ENCODE measurements at regions not wholly inside any gene's neighbourhood (a gene's known extent, or its start where the extent isn't known, plus 50 kb on each side); places are given as distances from the start of the nearest gene placed in this dataset.

- no peak for DNase-seq (ENCODE audit: low read depth)
Measured at GRCh38 chr12:107553211-107553765, 132.3 kb upstream of the PWP1 start.

DNA sequence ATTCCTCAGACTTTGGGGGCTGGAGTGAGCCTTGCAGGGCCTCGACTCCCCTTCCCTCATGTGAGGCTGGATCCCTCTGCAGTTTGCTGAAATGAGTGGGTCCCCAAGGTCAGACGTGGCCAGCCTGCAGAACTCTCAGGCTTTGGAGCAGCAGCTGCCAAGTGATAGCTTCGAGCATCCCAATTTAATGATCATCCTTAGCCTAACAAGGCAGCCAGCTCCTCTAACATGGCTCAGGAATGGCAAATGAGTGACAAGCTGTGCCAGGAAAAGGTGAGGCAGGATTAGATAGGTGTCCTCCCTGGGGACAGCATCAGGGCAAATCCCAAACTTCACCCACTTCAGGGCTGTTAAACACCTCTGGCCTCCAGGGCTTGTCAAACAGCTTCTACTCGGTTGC, 130.7 kb upstream of the PWP1 start:
- no peak for DNase-seq (ENCODE audit: low read depth)

DNA sequence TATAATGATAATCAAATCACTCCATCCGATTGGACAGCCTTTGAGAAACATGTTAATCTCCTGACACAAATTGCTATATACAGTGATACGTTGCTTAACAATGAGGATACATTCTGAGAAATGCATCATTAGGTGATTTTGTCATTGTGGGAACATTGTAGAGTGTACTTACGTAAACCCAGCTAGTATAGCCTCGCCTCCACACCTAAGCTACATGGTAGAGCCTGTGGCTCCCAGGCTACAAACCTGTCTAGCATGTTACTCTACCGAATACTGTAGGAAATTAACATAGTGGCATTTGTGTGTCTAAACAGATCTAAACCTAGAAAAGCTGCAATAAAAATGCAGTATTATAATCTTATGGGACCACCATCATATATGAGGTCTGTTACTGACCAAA, 128.6 kb upstream of the PWP1 start:
- no peak for DNase-seq (ENCODE audit: low read depth)

DNA sequence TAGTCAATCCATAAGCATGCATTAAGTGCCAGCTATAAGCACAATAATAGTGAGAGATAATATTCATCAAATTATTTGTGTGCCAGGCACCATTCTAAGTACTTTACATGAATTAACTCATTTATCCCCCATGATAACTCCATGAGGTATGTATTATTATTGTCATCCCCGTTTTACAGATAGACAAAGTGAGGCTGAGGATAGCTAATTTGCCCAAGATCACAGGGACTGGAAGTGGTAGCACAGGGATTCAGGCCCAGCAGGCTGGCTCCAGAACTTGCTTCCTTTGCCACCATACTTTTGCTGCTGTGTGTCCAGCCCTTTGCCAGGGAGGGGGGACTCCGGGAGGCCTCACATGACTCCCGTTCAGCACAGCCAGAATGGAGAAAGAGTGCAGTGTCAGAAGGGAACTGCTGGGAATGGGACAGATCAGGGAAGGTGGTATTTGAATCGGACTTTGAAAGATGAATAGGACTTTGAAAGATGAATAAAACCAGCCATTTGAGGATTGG, 128.0 kb upstream of the PWP1 start:
- no peak for DNase-seq (ENCODE audit: low read depth)

DNA sequence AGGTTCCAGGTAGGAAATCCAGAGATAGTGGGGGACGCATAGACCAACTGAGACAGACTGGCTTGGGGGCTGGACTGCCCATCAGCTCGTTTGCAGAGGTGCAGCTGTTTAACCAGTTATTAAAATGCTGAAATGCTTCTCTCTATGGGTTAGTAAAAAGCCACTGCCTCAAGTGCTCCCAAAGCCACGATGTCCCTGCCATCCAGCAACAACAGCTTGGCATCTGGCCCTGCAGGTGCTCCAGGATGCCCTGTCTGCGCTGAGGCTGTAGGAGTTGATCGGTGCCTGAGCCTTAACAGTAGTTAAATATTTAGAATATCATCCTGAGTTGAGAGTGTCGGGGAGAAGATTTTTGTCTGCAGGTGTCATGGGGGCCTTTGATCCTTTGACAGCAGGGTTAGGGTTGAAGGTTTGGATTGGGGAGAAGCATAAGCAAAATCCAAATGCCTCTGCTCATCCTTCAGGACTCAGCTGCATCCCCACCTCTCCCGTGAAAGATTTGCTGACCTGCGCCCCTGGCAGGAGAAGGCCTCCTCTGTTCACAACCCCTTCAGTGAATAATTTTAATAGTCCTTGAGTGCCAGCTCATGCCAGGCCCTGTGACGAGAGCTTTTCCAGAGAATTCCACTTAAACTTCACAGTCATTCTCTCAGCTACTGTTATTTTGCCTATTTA, 127.3 kb upstream of the PWP1 start:
- DNase-seq (ENCODE audit: low read depth), result no peak

DNA sequence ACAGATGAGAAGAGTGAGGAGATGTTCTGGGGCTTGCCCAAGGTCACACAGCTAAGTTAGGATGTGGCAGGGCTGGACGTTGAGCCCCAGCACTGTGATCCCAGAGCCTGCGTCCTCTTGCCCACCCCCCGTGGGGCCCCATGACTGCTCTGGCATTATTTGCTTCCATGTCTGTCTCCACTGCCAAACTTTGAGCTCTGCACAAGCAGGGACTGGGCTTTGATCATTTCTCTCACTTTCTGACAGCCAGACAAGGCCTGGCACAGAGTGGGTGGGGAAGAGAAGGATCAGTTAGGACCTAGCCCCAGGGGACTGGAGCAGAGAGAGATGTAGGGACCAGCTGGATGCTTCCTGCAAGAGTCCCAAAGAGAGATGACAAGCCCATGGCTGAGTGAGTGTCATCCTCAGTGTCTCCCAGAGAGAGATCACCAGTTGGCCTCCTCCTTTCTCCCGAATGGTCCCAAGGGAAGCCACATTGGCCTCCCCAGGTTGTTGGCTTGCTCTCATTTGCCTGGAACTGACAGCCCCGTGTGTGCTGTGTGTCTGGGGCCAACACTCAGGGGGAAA, 126.7 kb upstream of the PWP1 start:
- DNase-seq (ENCODE audit: low read depth), result no peak

GRCh38 chr12:107560165-107560898, 125.3 kb upstream of the PWP1 start:
- no peak for DNase-seq (ENCODE audit: low read depth)

DNA sequence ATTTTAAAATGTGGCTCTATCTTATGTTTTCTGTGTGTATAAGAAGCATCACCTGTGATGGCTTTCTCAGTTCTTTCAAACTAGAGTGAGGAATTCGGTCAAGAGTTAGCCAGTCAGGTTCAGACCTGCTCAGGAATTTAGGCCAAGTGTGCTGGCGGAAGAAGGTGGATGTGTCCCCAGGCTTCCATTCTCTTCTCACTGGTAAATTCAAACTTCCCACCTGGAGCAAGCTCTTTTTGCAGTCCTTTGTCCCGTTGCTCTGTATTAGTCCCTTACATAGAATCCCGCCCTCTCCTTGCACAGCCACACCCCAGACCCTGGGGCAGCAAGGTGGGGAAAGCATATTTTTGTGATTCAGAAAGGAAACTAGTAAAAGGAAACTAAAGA, 124.7 kb upstream of the PWP1 start:
- no peak for DNase-seq (ENCODE audit: low read depth)

DNA sequence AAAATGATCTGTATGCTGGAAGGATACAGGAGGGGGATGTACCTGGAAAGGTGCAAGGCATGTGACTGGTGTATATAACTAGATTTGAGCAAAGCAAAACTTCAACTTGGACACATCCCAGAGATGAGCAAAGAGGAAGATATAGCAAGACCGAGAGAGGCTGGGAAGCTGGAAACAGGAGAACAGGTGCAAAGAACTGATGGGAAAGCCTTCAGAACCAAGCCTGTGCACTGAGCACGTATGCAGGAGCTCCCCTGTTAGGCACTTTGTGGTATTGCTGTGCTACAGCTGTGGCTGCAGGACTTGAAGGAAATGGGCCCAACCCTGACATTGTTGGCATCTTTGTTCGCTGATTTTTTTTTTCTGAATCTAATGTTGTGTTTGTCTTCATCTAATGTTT, 120.7 kb upstream of the PWP1 start:
- DNase-seq (ENCODE audit: low read depth), result no peak

- no peak for DNase-seq (ENCODE audit: low read depth)
Measured at GRCh38 chr12:107565551-107565950, 120.0 kb upstream of the PWP1 start.

DNA sequence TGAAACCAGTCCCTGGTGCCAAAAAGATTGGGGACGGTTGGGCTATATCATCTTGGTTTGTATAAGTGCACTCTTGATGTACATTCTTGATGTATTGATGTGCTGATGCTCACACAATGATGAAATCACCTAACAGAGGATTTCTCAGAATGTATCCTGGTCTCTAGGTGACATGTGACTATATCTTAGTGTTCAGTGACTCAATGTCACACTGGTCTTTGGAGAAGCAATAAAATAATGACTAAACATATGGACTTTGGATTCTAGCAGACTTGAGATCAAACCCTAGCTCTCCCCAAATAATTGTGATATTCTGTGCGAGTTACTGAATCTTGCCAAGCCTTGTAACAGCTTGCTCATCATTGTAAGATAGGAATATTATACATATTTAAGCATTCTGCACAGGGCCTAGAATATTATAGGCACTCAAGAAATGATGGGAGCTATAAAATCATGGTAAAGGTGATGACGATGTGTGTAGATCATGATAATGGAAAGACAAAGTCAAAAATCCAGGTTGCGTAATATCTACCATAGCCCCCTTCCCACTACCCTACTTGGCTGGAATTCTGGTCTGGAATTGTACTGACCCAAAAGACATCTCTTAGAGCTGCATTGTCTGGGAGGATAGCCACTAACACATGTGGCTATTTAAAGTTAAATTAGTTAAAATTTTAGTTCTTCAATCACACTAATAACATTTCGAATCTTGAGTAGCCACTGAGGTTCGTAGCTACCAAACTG, 117.6 kb upstream of the PWP1 start:
- no peak for DNase-seq (ENCODE audit: low read depth)

GRCh38 chr12:107568718-107569117, 116.9 kb upstream of the PWP1 start:
- no peak for DNase-seq (ENCODE audit: low read depth)

GRCh38 chr12:107570721-107571120, 114.9 kb upstream of the PWP1 start:
- DNase-seq (ENCODE audit: low read depth), result no peak

DNA sequence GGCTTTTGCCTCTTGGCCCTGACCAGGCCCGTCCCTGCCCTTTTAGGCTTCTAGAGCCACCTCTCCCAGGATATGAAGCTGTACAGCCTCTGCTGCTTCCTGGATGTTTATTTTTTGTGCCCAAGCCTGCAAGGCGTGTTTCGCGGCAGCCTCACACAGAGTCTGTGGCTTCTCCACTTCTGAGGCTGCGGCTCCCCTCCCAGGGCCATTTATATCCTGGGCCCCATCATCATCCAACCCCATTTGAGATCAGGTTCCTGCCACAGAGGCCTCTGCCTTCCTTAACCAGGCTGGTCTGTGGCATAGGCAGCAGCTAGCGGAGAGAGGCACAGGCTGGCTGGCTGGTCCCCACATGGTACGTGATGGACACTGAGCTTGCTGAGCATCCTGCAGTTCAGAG, 114.1 kb upstream of the PWP1 start:
- no peak for DNase-seq (ENCODE audit: low read depth)

GRCh38 chr12:107574691-107575090, 110.9 kb upstream of the PWP1 start:
- DNase-seq (ENCODE audit: low read depth), result no peak

DNA sequence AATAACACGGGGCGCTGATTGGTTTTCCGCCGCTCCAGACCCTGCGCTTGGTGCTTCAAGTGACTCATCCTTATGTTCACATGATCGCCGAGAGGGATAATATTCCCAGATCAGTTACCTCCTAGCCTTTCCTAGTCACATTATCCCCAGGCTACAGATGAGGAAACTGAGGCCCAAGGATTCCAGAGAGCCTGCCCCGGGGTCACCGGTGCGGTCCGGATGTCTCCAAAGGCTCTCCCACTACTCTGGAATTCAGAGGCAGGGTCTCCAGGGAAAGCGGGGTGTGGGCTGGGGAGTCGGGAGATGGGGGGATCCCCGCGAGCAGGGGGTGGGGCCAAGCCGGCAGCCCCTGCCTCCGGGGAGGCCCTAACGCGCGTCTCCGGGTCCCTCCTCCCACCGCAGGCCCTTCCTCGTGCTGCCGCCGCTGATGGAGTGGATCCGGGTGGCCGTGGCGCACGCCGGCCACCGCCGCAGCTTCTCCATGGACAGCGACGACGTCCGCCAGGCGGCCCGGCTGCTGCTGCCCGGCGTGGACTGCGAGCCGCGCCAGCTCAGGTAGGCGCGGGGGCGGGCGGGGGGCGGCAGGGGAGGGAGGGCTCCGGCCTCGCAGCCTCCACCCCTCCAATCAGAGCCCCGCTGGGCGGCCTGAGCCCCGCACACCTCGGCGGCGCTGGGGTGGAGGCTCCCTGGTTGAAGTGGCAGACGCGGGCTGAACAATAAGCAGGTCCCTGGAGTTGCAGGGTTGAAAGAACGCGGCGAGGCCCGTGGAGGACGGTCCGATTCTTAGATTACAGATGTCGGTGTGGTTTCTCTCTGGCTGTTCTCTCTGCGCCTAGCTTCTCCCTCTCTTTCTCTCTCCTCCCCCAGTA, 104.6 kb upstream of the PWP1 start:
- DNase-seq (ENCODE audit: low read depth), result no peak

- no peak for DNase-seq (ENCODE audit: low read depth)
Measured at GRCh38 chr12:107581619-107582015, 104.0 kb upstream of the PWP1 start.

DNA sequence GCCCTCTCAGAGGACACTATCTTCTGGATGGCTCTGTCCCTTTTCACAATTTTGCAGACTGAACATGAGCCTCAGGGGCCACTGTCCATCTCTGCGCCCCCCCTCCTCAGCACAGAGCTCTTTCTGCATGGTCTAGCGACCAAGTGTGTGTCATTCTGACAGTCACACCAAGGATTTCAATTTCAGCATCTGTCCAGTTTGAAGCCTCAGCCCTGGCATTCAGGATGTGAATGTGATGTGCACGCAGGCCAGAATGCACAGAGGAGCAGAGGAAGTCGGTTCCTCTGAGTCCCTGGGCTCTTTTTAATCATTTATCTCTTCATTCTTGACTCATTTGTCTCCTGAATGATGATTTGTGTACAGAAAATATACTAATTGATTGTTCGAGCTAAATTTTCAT, 102.0 kb upstream of the PWP1 start:
- no peak for DNase-seq (ENCODE audit: low read depth)

DNA sequence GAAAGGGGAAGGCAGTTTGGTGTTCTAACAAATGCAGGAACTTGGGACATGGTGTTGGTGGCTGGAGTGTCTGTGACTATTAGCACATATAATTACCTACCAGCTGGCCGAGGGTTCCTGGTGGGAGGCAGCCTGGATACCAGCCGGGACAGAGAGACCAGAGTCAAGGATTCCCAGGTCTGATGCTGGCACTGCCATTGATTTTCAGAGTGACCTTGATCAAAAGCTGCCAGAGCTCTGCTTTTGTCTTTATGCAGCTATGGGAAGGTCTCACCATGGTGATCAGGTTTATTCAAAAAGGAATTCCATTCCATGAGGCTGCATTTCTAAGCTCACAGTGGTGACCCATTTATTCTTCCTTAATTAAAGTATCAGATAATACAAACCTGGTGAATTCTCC, 101.0 kb upstream of the PWP1 start:
- no peak for DNase-seq (ENCODE audit: low read depth)

DNA sequence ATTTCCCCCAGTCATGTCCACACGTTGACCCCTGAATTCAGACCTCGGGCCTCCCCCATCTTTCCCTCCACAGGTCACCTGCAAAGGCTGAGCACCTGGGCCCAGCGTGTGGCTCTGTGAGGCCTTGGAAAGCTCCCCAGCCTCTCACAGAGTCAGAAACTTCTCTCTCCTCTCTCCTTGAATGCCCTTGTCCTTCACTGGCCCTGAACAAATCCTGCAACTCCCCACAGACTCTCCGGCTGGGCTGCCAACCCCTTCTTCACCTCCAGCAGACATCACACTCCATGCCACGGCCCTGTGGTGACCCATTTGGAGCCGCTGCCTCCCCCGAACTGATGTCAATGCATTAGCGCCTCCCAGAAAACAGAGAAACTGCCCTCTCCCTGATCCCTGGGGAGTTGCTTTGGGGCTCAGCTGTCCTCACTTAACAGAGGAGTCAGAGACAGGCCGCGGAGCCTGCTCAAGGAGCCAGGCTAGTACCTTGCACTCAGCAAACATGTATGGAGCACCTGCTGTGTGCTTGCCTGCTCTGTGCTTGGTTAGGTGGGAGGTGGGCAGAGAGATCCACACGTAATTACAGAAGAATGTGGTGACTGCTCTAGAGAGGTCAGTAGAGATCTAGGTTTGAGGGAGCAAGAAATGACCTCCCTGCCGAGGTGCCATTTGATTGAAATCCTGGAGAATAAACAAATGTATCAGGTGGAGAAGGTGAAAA, 99.2 kb upstream of the PWP1 start:
- no peak for DNase-seq (ENCODE audit: low read depth)

DNA sequence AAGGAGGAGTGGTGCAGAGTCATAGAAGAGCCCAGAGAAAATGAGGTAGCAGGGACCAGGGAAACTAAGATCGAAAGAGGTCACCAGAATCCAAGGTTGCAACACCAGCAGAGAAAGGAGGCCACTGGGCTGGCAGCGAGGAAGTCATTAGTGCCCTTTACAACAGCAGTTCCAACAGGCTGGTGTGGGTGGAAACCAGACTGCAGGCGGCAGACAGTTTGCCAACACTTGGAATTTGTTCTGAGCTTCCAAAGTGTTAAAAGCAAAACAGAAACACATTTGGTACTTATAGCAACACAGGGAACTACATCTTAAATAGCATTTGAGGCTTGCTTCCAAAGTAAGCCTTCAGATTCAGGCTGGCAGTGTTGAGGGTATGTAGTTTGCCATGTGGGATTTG, 95.2 kb upstream of the PWP1 start:
- no peak for DNase-seq (ENCODE audit: low read depth)

All from stimulated activated CD8-positive, alpha-beta memory T cell treated with anti-CD3 and anti-CD28 coated beads, Interleukin-15, amount 100 ng/mL, for 1 hour (primary cell).